T-helper 2 cell (primary cell): ENCODE measurements at regions not wholly inside any gene's neighbourhood (a gene's known extent, or its start where the extent isn't known, plus 50 kb on each side); places are given as distances from the start of the nearest gene placed in this dataset.
A peak's percentile ranks its signal among the peaks of the same experiment; 100 is the strongest.

Source experiments
- DNase-seq, 5 experiments: peaks; one replicate each; pipeline versions ENCODE4 v3.0.0 to v3.0.0-alpha.2; 2012 to 2022

- DNase-seq = no peak
Measured at GRCh38 chr9:73667749-73668148, 516.1 kb downstream of the ANXA1 start.

- DNase-seq = no peak
Measured at GRCh38 chr9:73680831-73681230, 529.2 kb downstream of the ANXA1 start.

- DNase-seq = no peak
Measured at GRCh38 chr9:73682789-73683188, 531.1 kb downstream of the ANXA1 start.

GRCh38 chr9:73683862-73684591 lies 532.4 kb downstream of the ANXA1 start:
- DNase-seq = peak in 1 of 5 experiments; percentile 2

- no peak for DNase-seq
Measured at GRCh38 chr9:73684601-73685000, 532.9 kb downstream of the ANXA1 start.

GRCh38 chr9:73685786-73686185 lies 534.1 kb downstream of the ANXA1 start:
- no peak for DNase-seq

GRCh38 chr9:73689051-73689870 lies 537.6 kb downstream of the ANXA1 start:
- no peak for DNase-seq

GRCh38 chr9:73701415-73702057 lies 549.9 kb downstream of the ANXA1 start:
- DNase-seq = no peak

GRCh38 chr9:73714294-73714693 lies 562.6 kb downstream of the ANXA1 start:
- DNase-seq = no peak

GRCh38 chr9:73715591-73715990 lies 563.9 kb downstream of the ANXA1 start:
- DNase-seq = no peak

- DNase-seq = no peak
Measured at GRCh38 chr9:73719660-73720059, 568.0 kb downstream of the ANXA1 start.

GRCh38 chr9:73720601-73721000 lies 568.9 kb downstream of the ANXA1 start:
- no peak for DNase-seq

GRCh38 chr9:73736270-73736669 lies 584.6 kb downstream of the ANXA1 start:
- no peak for DNase-seq

- DNase-seq = no peak
Measured at GRCh38 chr9:73738741-73739530, 587.3 kb downstream of the ANXA1 start.

GRCh38 chr9:73741316-73741715 lies 589.7 kb downstream of the ANXA1 start:
- DNase-seq = no peak

GRCh38 chr9:73742412-73742811 lies 590.7 kb downstream of the ANXA1 start:
- no peak for DNase-seq

- DNase-seq = no peak
Measured at GRCh38 chr9:73743826-73744225, 592.2 kb downstream of the ANXA1 start.

GRCh38 chr9:73745598-73745997 lies 593.9 kb downstream of the ANXA1 start:
- no peak for DNase-seq

- no peak for DNase-seq
Measured at GRCh38 chr9:73753171-73753570, 601.5 kb downstream of the ANXA1 start.

- no peak for DNase-seq
Measured at GRCh38 chr9:73761905-73762304, 610.2 kb downstream of the ANXA1 start.

GRCh38 chr9:73773896-73774295 lies 622.2 kb downstream of the ANXA1 start:
- no peak for DNase-seq

- no peak for DNase-seq
Measured at GRCh38 chr9:73775757-73776156, 624.1 kb downstream of the ANXA1 start.

- DNase-seq = no peak
Measured at GRCh38 chr9:73780916-73781315, 629.3 kb downstream of the ANXA1 start.
